ENCODE measurements at regions not wholly inside any gene's neighbourhood (a gene's known extent, or its start where the extent isn't known, plus 50 kb on each side); places are given as distances from the start of the nearest gene placed in this dataset.
"Not testable (repeated sequence)": the region's sequence is repeated elsewhere in the genome, so short reads cannot be mapped to it uniquely, and the experiment has no call there.

DNA sequence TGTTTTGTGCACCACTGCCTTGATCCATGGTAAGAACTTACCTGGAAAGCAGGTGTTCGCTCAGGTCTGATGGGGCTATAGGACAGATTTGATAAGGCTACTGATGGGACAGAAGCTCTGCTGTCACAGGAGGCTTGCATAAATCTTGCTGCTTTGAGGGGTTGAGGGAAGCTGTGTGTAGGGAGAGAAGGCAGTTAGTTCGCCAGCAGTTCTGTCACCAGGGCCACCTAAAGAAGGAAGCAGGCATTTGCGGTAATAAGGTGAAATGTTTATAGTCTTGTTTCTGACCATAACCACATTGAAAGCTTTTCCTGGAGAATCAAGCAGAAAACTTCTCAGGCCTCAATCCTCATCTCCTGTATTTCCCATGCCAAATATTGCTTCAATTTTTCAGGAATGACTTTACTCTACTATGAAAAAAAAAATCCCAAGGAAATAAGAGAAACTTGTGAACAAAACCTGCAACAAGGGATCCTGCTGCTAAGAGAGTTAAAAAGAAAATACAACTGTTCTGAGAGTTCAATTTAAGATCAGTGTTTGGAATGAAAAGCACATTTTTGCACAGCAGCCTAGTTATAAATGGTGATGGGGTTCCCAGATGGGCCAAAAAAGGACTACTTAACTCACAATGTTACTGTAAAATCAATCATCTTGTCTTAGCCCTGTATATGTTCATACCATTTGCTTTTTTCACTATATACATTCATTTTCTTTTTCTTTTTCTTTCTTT, 122.0 kb upstream of the RANBP3L start:
- no peak for DNase-seq (ENCODE audit: low read depth in 2 of 2)

DNA sequence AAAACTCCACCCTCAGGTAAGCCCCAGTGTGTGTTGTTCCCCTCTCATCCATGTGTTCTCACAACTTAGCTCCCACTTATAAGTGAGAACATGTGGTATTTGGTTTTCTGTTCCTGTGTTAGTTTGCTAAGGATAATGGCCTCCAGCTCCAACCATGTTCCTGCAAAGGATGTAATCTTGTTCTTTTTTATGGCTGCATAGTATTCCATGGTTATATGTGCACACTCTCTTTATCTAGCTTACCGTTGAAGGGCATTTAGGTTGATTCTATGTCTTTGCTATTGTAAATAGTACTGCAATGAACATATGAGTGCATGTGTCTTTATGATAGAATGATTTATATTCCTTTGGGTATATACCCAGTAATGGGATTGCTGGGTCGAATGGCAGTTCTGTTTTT, 124.4 kb upstream of the RANBP3L start:
- DNase-seq (ENCODE audit: low read depth in 2 of 2): not testable (repeated sequence)

DNA sequence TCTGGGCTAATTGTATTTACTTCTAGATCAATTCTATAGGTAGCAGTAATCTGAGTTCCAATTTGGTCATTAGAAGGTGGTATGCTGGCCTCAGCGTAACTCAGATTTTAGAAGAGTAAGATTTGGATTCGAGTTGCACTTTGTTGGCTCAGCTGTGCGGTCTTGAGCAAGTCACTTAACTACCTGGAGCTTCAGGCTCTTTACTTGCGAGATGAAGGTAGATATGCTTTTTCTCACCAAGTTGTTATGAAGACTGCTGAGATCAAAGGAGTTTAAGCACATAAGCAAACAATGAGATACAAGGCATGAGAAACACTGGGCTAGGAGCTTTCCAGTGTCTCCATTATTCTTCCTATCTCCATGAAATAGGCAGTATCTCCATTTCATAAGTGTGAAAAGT, 133.8 kb upstream of the RANBP3L start:
- no peak for DNase-seq (ENCODE audit: low read depth in 2 of 2)

DNA sequence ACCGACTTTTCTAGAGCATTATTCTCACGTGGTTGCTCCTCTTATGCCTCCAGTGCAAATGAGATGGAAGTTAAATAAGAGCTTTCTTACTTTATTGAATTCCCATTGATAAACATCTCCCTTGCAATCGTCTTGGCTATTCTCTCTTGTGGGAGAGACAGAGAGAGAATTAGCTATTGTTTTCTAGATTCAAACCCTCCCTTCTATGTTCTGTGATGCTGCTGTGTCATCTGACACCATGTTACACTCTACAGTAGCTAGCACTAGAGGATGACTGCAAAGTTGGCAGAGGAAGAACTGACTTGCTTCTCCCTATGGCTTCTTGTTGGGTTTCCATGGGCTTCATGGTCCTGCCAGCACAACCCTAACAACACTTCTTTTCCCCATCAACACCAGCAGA, 134.6 kb upstream of the RANBP3L start:
- DNase-seq (ENCODE audit: low read depth in 2 of 2): no peak

DNA sequence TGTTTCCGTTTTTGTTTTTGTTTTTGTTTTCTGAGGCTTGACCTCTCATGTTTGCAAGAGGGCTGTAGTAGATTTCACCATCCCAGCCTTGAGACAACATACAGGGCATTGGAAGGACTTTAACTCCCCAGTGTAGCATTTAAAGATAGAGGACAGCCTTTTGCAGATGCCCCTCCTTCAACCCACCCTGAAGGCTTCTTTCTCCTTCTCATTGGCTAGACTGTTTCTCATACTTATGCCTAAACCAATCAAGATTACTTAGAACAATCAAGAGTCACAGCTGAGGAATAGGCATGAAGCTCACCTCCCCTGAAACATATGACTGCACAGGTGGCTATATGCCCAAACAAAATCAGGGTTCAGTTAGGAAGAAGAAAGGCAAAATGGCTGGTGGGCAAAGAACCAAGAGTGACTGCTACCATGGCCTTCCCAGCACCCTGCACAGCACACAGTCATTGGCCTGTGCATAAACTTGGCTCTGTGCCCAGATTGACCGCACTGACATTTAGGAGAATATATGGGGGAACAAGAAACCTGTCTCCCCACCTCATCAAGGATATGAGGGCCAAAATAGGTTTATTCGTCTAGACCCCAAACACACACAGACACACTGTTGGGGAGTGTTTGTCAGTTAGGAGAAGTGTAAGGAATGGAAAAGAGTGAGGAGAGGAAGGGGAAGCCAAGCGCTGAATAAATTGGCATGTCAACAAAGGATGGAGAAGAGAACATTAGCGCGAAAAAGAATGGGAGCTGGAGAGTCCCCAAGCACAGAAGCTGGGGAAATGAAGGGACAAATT, 137.3 kb upstream of the RANBP3L start:
- no peak for DNase-seq (ENCODE audit: low read depth in 2 of 2)

DNA sequence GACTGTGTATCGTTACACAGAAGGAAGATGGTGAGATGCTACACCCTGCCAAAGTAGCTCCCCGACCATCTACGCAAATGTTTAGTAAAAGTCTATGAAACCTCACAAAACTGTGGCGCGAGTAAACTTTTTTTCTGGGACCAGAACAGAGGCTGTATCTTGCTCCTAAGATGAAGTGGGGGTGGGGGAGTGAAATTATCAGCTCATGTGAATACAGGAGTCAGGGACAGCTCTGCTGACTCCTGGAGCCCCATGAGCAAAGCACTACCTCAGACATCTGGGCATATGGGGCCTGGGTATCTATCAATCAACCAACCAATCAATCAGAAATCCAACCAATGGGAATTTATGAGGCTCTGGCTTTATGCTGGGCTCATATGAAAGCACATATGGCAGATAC, 138.6 kb upstream of the RANBP3L start:
- no peak for DNase-seq (ENCODE audit: low read depth in 2 of 2)

DNA sequence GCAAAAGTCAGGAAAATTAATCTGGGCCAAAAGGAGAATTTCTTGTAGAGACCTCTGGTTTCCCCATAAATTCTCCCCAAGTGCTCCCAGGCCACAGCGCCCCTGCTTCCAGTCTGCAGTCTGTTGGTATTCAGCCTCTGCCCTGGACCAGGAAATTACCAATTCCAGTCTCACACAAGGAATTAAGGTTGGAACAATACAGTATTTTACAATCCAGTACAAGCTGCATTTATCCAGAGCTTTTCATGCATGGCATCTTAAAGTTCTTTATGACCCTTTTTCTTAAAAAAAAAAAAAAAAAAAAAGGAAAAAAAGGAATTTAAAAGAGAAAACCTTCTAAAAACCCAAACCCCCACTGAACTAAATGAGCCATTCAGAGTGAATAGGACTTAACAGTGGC, 139.6 kb upstream of the RANBP3L start:
- DNase-seq (ENCODE audit: low read depth in 2 of 2): no peak

DNA sequence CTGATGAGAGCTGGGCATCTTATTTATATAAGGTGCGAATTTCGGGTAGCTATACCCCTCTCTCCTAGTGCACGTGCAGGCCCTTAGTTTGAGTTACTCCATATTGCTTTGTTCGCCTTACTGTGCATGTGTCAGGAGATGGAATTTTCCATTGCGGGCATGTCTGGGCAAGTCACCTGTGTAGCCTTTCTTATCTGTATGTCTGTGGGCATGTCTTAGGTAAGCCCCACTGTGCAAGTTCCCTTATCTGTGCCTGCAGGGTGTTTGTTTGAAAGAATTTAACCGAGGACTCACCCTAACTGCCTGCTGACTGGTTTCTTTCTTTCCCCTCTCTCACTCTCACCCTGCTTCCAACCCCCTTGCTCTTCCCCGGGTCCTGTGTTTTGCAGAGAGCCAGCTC, 140.7 kb upstream of the RANBP3L start:
- no peak for DNase-seq (ENCODE audit: low read depth in 2 of 2)

DNA sequence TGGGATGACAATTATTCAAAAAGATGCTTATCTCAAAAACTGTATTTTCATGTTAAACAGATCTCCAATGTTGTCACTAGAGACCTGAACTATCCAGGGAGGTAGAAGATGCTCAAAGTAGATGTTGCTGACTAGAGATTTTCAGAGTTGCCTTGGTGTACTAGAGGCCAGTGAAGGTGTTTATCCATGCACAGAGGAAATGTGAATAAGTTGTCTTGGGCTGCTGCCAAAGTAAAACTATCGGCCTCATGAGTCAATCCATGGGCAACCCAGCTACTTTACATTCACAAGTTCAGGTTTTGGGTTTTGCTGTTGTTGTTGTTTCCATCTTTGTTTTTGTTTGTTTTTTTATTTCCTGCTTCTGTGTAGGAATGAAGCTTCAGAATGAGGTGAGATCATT, 141.1 kb upstream of the RANBP3L start:
- peak; percentile 4 to 36 for DNase-seq (ENCODE audit: low read depth in 2 of 2)

DNA sequence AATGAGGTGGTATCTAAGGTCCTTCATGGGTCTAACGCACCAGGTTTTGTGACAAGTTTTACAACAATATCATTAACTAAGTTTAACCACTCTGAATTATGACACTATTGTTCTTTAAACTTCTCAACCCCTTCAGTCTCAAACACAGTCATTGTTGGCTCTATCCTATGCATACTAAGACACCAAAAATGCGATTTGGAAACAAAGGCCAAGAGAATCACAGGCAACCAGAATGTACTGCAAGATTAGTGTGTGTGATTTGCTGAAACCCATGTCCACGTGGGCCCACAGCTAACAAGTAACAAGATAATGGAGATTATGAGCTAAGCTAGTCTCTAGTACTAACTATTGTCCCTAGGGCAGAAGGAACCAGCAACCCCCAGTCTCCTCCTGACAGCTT, 142.2 kb upstream of the RANBP3L start:
- DNase-seq (ENCODE audit: low read depth in 2 of 2): no peak

DNA sequence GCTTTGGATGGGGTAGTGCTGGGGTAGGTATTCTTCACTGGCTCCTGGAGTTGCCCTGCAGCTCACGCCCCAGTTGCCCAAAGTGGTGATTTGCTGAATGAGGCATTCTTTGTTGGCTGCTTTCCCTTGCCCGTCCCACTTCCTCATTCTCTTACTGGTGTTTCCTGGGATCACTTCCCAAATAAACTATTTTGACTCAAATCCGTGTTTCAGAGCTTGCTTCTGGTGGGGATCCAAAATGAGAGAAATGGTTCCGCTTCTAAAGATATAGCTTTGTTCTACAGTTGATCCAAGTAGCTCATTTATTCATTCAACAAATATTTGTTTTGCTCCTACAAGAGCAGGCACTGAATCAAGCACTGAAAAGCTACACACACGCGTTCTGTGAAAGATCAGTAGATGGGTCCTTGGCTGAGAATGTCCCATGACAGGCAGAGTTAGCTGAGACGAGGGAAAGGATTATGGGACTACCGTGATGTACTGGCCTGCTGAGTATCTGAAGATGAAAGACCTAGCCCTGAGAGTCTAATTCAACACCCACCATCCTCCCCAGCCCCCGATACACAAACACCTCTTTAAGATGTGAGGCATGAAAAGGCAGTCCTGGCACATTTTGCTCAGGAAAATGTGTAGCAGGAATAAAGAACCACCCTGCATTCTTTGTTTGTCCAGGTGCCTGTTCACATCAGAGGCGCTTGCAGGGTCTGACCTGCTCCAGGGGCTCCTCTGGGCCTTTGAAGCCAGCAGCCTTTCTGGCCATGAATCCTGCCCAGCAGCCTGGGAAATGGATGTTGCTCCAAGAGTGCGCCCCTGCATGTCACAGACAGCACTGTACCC, 143.1 kb upstream of the RANBP3L start:
- no peak for DNase-seq (ENCODE audit: low read depth in 2 of 2)

DNA sequence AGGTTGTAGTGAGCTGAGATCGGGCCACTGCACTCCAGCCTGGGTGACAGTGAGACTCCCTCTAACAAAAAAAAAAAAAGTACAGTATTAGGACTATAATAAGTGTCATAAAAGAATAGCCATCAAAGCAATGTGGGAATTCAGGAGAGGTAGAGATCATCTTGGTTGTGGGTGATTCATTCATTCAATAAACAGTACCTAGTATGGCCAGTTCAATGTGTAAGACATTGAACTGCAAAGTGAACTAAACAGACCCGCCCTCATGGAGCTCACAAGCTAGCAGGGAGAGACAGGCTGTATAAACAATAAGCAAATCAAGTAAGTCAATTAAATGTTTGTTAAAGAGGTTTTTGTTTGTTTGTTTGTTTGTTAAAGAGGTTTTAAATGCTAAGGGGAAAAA, 146.1 kb upstream of the RANBP3L start:
- no peak for DNase-seq (ENCODE audit: low read depth in 2 of 2)

DNA sequence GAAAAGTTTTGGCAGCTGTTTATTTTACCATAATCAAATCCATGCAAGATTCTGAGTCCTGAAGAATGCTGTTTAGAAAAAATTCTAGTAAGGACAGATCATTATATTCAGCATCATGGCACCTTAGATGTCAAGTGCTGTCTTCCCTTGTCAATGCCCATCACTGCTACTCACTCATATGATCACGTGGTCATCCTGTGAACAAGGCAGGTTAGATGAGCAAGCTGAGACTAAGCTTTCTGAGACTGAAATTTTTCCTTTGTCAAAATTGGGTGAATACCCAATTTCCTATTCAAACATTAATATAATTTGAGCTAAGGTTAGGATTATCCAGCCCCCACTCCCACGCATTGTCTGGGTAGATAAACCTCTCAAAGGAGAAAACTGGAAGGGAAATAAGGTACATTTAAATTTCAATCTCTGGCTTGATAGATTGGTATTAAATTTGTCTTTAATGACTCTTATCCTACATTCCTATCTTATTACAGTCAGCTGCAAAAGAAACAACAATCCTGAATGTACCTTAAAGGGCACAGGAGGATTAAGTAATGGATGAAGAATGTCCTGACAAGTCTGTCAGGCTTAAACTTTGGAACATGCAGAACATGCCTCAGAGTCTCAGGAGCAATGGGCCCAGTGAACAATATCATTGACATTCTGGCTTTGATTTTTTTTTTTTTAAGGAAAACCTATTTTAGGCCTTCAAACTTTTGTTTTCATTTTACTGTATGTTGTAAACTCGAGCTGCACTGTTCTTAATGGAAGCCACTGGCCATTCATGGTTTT, 148.7 kb upstream of the RANBP3L start:
- DNase-seq (ENCODE audit: low read depth in 2 of 2): no peak

DNA sequence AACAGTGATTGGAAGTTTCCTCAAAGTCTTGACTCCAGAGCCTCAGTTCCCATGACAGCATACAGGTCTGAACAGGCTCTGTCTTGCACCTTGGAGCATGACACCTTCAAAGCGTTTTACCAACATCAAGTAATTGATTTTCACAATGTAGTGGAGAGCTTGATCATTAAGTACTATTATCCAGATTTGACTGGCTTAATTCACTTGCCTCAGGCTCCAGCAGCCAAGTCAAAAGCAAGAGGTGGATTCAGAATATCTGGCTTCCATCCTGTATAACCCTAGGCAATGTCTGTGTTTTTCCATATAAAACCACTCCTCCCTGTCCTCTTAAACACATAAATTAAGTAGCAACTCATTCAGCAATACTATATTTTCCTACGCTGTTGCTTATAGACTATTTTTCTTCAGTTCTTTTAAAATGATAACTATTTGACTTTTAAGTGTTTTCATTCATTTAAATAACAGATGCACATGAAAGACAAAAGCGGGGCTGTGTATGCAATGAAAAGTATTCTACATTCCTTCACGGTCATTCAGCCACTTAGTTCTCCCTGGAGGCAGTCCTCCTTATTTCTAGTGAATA, 150.8 kb upstream of the RANBP3L start:
- no peak for DNase-seq (ENCODE audit: low read depth in 2 of 2)

DNA sequence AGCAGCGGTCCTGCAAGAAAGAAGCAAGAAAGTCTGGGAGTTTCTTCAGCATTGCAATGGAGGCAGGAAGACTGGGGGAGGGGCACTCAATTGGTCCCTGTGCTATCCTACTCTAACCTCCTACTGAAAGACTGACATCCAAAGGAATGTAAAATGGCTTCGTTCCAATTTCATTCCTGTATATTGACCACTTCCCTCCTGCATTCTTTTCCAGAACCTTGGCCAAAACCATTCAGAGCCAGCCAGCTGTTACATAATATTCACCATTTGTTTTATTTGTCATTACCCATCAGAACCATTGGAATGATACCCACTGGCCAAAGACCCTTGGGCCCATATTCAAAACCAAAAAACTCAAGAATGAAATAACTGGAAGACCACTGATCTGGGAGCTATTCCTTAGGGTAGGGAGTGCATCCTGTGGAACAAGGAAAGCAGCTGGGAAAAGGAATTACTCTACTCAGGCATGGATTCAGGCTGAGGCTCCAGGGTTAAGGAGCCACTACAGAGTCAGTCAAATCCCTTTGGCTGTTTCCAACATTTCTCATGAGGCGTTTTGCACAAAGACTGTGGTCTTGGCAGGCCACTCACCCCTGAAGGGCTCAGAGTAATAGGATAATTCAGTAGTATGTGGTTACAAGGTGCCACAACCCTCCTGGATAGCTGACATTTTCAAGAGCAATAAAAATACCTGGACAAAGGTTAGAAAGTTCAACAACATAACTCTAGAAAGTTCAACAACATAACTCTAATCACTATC, 148.7 kb upstream of the SLC1A3 start:
- peak; percentile 6 to 51 for DNase-seq (ENCODE audit: low read depth in 2 of 2)

DNA sequence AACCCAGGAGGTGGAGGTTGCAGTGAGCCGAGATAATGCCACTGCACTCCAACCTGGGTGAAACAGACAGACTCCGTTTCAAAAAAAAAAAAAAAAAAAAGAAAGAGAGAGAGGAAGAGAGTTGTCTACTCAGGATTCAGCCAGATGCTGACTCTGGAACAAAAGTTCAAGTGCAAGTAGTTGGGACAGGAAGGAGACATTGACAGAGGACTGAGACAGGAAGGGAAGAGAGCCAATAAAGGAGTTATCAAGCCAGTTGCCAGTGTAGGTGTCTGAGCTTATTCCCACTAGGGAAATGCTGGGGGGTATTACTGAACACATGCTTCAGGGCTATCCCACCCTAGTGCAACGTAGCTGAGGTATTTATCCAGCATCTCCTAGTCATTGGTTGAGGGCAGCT, 147.7 kb upstream of the SLC1A3 start:
- DNase-seq (ENCODE audit: low read depth in 2 of 2): no peak

DNA sequence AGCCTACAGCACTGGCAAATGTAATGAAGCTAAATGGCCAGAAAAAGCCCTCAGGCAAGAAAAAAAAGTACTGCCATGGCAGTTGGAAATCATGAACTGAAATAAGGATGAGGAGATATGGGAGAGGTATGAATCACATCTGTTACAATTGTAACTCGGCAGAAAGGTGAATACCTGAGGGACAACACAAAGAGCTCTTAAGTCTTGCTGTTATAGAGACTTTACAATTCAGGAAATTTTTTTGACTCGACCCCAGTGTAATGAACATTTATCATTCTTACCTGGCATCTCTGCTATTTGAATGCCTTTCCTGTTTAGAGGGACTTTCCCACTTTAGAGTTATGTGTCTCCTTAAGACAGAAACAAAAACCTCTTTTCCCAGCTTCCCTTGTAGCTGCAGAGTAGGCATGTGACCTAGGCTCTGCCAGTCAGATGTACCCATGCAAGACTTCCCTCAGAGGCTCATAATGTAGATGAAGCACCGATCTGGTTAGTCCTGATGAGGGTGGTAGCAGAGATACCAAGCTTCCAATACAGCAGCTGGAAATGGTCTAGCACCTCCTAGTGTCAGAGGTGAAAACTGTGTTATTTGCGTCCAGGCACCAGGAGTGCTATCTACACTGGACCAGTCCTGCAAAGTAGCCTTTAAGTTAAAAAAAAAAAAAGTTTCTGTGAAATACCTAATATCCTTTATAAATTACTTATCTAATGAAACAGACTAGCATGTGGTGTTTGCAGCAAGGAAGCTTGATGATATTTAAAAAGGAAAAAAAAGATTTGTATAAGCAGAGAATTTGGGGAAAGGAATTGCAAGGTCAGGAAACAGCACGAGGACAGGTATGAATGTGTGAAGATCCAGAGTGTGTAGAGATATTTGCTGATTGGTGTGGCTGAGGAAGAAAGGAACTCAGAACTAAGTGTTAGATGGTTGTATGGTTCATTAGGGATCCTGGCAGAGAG, 146.9 kb upstream of the SLC1A3 start:
- no peak for DNase-seq (ENCODE audit: low read depth in 2 of 2)

DNA sequence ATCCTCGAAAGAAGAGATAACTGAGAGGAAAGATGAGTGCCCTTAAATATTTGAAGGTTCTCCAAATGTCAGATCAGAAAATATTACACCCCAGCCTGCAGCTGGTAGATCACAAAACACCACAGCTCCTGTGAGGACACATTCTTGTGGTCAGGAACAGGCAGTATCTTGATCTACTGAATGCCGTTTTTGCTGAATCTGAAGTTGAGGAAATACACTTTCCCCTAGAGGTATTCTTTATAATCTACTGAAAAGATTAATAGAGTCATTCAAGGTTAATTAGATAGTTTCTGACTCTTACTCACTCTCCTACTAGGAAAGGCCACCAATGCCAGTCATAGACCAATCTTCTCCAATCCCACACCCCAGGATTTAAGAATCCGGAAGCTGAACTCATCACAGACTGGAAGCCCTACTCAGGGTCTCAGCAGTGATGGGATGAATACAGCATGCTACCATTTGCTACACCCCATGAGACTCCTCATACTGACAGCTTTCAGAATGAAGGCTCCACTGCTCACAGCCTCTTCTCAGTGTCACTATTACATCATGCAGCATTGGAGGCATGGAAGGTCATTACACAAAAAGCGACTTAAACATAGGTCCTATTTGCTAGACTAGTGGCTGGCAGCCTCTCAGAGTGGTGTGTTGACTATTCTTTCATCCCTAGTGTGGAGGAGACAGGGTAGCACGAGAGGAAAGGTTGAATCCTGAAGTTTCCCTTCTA, 143.9 kb upstream of the SLC1A3 start:
- no peak for DNase-seq (ENCODE audit: low read depth in 2 of 2)

DNA sequence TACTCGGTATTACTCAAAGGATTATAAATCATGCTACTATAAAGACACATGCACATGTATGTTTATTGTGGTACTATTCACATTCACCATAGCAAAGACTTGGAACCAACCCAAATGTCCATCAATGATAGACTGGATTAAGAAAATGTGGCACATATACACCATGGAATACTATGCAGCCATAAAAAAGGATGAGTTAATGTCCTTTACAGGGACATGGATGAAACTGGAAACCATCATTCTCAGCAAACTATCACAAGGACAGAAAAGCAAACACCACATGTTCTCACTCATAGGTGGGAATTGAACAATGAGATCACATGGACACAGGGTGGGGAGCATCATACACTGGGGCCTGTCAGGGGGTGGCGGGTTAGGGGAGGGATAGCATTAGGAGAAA, 130.5 kb upstream of the SLC1A3 start:
- not testable (repeated sequence) for DNase-seq (ENCODE audit: low read depth in 2 of 2)

All from lung microvascular endothelial cell (primary cell).